Left ventricle myocardium inferior (tissue), 1 donor: ENCODE measurements at regions not wholly inside any gene's neighbourhood (a gene's known extent, or its start where the extent isn't known, plus 50 kb on each side); places are given as distances from the start of the nearest gene placed in this dataset.
A peak's percentile ranks its signal among the peaks of the same experiment; 100 is the strongest.

Experiments
- DNase-seq: peaks from one replicate; pipeline ENCODE4 v3.0.0-alpha.2; 2020
- H3K27ac ChIP-seq: fragments of 200-600 bp; replicated peaks from 2 replicates; pipeline ENCODE4 v1.8.0; 2021
- H3K27me3 ChIP-seq: fragments of 200-600 bp; 2 replicates; pipeline ENCODE4 v1.8.0; 2021; ENCODE audit warnings: low read depth
- H3K36me3 ChIP-seq: fragments of 200-600 bp; 2 replicates; pipeline ENCODE4 v1.8.0; 2021
- H3K4me1 ChIP-seq: fragments of 200-600 bp; 2 replicates; pipeline ENCODE4 v1.8.0; 2021
- H3K4me3 ChIP-seq: fragments of 200-600 bp; 2 replicates; pipeline ENCODE4 v1.8.0; 2021; ENCODE audit warnings: mild to moderate bottlenecking, moderate library complexity
- H3K9me3 ChIP-seq: fragments of 200-600 bp; replicated peaks from 2 replicates; pipeline ENCODE4 v1.8.0; 2021
- intact Hi-C: fragments of 100-400 bp; cut with micrococcal nuclease; formaldehyde crosslinking; loops from one replicate; pipeline ENCODE4 v1.11.0; 2022
- TF ChIP-seq, protein P1 (sequence below): fragments of 200-600 bp; IDR thresholded peaks from 2 replicates; pipeline ENCODE4 v1.8.0; 2021; ENCODE audit warnings: antibody characterized with exemption, mild to moderate bottlenecking, borderline replicate concordance
- donor health status: DM: no; HTN: yes; CAD: no; lungs with severe emphysema.

DNA sequence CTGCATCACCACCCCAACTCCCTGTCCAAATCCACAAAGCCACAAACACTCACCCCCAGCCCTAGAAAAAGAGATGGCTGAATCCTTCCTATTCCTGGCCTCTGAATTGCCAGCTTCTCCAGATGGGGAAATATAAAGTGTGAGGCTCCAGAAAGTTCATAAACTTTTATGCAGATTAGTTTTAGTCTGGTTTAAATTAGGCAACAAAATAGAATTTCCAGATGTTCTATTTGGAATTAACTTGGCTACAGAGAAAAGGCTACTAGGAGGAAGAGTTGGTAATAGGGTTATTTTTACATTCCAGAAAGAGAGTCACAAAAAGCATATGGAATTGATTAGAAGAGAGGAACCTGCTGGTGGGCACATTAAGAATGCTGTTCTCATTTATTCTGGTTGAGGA is 56.0 kb downstream of the EN1 start:
- TF ChIP-seq, protein P1, sequence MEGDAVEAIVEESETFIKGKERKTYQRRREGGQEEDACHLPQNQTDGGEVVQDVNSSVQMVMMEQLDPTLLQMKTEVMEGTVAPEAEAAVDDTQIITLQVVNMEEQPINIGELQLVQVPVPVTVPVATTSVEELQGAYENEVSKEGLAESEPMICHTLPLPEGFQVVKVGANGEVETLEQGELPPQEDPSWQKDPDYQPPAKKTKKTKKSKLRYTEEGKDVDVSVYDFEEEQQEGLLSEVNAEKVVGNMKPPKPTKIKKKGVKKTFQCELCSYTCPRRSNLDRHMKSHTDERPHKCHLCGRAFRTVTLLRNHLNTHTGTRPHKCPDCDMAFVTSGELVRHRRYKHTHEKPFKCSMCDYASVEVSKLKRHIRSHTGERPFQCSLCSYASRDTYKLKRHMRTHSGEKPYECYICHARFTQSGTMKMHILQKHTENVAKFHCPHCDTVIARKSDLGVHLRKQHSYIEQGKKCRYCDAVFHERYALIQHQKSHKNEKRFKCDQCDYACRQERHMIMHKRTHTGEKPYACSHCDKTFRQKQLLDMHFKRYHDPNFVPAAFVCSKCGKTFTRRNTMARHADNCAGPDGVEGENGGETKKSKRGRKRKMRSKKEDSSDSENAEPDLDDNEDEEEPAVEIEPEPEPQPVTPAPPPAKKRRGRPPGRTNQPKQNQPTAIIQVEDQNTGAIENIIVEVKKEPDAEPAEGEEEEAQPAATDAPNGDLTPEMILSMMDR: no peak

DNA sequence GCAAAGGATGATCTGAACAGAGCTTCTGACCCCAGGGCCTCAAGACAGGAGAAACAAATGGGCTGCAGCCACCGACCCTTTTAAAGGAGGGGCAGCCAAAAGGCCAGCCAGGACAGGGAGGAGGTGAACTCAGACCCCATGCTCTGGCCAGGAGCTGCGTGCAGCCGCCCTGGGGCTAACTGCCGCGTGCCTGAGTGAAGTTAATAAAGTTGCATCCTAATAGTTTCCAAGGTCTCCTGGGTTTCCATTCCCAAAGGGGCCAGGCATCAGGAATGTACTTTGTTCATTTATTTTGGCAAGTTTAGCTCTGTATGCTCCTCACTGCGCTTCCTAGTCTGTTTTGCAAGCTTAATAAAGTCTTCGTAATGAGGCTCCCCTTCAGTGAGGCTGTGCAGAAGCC is 60.7 kb downstream of the EN1 start:
- intact Hi-C loops: no loop called here
- DNase-seq: no peak
- Histone ChIP-seq H3K27ac (no peak overlapping the region), H3K4me1 (no peaks in the 10 kb centered on the region), H3K4me3 (no peak overlapping the region), H3K9me3 (no peaks in the 10 kb centered on the region), H3K36me3 (no peaks in the 10 kb centered on the region), H3K27me3 (peaks cover 66% of the 10 kb centered on the region)
- TF ChIP-seq, protein P1: no peak

More for the DNA sequence above, 56.0 kb downstream of the EN1 start:
- Histone ChIP-seq H3K27ac (no peak overlapping the region), H3K27me3 (peaks cover 83% of the 10 kb centered on the region), H3K4me1 (no peaks in the 10 kb centered on the region), H3K9me3 (no peaks in the 10 kb centered on the region), H3K4me3 (no peak overlapping the region), H3K36me3 (no peaks in the 10 kb centered on the region)
- DNase-seq: no peak
- intact Hi-C loops: no loop called here

DNA sequence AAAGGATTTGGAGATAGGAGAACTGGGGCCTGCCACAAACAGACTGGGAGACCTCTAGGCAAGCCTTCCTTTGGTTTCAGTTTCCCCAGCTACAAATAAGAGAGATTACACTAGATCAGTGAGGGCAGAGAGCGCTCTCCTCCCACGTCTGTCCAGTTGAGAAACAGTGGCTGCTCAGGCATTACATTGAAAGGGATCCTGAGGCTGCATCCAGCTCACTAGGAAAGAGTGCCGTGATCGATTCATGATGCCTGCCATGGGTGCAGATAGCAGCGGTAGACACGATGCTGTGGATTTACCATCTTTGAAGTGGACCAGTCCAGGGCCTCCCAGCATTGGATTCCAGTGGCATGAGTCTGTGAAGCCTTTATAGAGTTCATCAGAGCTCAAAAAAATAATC is 62.6 kb downstream of the EN1 start:
- H3K27ac ChIP-seq: no peak overlapping the region
- intact Hi-C loops: no loop called here
- H3K4me1 ChIP-seq: no peaks in the 10 kb centered on the region
- H3K4me3 ChIP-seq: no peak overlapping the region
- TF ChIP-seq, protein P1: no peak
- no peaks in the 10 kb centered on the region for H3K36me3 ChIP-seq
- no peak for DNase-seq
- H3K27me3 ChIP-seq: peaks cover 60% of the 10 kb centered on the region
- H3K9me3 ChIP-seq: peaks cover 6% of the 10 kb centered on the region

DNA sequence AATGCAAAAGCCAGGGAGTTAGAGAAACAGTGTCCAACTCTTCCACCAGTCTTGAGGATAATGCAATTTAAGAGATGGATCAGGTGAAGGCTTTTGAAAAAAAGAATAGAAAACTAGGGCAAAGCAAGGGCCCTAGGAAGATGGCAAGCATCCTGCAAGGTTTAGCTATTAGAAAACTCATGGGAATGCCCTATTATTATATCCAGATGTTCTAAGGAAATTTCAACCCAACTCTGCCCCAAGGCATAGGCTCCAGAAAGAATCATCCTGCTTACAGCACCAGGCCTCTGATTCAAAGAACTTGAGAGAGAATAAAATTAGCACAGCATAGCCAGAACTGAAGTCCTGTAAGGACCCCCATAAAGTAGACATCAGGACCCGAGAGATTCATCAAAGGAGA is 68.1 kb downstream of the EN1 start:
- H3K36me3 ChIP-seq: no peaks in the 10 kb centered on the region
- TF ChIP-seq, protein P1: no peak
- H3K27ac ChIP-seq: no peak overlapping the region
- H3K27me3 ChIP-seq: peaks cover 46% of the 10 kb centered on the region
- no peak for DNase-seq
- intact Hi-C loops: no loop called here
- H3K4me1 ChIP-seq: peaks cover 7% of the 10 kb centered on the region
- H3K9me3 ChIP-seq: peaks cover 9% of the 10 kb centered on the region
- H3K4me3 ChIP-seq: no peak overlapping the region

DNA sequence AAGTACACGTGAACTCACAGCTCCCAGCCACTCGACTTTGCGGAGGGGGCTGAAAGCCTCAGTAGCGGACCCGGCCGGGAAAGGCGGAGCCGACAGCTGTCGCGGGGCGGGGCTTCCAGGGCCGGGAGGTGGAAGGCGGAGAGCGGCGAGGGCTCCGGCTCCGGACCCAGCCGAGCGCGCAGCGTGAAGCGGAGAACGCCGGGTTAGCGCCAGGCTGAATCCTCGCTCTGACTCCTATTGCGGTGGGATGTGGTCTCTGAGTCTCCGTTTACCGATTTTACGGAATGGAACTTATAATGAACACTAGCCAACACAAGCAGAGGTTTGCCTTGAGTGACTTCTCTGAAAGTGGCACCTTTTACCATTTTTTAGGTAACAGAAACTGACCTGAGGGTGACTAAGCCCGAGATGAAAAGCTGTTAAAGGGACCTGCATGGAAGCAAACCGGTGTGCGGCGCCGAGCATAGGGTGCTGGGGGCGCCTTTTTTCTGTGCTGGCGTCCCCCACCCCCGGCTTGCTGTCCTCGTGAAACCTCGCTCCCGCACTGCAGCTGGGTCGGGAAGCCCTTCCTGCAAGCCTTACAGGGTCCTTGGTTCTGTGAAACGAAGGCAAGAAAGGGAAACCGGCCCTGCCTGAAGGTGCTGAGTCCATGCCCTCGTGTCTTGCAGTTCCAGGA is 72.9 kb downstream of the EN1 start:
- peaks cover 81% of the 10 kb centered on the region for H3K27me3 ChIP-seq
- peaks cover 8% of the 10 kb centered on the region for H3K4me1 ChIP-seq
- DNase-seq: peak; percentile 40
- no peaks in the 10 kb centered on the region for H3K9me3 ChIP-seq
- TF ChIP-seq, protein P1: no peak
- intact Hi-C loops: no loop called here
- no peak overlapping the region for H3K27ac ChIP-seq
- peak overlapping the region; percentile 57 for H3K4me3 ChIP-seq
- H3K36me3 ChIP-seq: no peaks in the 10 kb centered on the region
